ENCODE measurements at regions not wholly inside any gene's neighbourhood (a gene's known extent, or its start where the extent isn't known, plus 50 kb on each side); places are given as distances from the start of the nearest gene placed in this dataset.

DNA sequence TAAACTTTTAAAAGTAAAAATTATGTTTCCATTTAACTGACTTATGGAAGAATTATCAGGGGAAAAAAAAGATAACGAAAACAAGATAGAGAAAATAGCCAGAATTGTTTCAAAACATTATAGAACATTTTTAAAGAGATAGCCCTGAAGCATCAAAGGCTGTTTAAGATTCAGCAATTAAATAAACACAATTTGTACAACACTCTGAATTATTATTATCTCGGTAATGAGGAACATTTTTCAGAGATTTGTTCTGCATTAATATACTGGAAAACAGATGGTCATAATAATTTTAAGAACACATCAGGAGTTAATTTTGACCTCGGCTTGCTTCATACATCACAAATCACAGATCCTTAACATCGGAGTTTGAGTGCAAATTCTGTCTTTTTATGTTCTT, 643.8 kb downstream of the SORCS1 start:
- no peak for DNase-seq

DNA sequence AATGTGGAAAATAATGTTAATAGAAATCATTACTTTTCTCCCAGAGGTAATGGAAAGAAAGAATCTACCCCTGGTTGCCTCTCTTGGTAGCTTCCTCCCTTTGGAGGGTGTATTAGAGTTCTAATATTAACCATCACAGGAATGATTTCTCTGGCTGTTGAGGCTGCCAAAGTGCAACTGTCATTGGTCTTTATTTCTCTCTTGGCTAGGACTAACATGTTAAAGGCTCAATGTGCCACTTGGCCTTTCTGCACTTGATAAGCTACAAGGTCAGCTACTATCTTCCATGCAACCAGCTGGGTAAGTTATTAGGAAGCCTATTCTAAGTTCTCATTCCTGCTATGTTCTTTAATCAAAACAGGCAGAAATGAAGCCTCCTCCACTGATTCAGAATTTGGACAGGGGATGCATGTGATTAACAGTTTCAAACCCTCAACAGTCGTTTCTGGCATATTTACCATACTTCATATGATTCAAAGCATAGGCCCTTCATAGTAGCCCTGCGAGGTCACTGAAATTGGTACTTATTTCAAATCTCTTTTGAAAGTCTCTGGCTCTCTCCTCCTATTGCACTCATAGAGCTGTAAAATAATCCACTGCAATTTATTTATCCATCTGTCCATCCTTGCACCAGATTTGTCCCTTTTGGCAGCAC, 645.0 kb downstream of the SORCS1 start:
- no peak for DNase-seq

DNA sequence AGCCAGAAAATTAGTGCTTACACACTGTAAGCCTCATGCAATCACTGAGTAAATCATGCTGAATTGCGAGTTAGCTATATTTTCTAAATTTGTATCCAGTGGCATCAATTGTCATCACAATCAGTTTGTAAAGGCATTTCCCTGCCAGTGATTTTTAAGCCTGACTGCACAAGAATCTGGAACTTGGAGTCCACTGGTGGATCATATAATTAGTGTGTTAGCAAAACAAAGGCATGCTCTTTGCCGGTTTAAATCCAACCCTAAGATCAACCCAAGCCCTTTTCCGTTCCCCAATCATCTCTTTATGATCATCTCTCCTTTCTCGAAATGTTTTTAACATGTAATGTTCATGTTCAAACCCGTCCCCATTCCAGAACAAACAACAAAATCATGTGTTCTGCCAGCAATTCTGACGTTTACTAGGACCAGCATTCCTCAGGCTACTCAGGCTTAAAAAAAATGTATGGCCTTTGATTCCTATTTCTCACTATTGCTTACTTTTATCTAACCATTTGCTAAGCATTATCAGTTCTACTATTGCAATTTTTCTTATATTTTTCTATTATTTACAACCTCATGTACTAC, 649.2 kb downstream of the SORCS1 start:
- DNase-seq, result no peak

DNA sequence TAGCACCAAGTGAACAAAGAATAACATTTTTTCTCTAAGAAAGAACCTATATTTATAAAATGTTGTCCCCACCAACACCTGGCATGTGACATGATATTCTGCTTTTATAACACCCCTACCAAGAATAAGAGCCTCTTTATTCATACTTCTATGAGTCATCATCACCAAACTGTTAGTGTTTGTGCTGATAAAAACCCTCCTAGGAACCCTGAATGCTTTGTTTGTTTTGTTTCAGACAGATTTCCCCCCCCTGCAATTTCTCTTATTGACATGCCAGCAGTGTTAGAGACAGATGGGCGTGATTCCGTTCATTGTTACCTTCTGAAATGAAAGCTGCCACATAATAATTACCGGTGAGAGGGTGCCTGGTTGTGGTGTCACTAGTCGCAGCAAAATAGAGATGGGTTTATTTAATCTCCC, 651.1 kb downstream of the SORCS1 start:
- DNase-seq, result no peak

DNA sequence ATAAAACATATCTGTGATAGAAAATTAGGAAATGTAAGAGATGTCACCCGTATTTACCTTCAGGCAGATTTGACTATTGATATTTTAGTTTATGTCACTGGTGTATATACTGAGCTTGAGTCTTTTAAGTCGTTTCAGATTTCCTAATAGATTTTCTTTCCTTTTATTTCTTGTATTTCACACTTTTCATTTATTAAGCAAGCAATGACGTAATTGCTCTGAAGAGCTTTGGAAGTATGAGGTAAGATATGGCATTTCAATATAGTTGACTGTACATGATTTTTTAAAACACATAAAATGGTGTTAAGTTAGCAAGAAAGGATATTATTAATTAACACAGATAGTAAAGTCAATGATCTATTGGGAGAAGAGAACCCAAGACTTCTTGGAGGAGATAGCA, 652.6 kb downstream of the SORCS1 start:
- DNase-seq, result no peak

DNA sequence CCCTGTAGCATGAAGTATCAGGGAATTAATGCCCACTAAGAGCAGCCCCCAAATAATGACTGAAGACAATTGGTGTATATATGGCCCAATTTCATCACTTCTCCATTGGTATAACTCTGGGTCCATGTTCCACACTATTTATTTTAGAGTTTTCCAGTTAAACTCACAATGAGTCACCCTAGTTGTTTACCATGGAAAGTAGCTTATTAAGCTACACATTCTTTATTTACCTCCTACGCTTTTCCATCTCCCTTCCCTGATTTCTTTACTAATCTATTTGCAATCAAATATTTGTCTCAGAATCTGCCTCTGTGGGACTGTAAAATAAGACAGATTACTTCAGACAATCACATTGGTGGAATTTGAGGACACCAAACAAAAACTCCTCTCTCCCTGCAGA, 655.6 kb downstream of the SORCS1 start:
- DNase-seq, result no peak

DNA sequence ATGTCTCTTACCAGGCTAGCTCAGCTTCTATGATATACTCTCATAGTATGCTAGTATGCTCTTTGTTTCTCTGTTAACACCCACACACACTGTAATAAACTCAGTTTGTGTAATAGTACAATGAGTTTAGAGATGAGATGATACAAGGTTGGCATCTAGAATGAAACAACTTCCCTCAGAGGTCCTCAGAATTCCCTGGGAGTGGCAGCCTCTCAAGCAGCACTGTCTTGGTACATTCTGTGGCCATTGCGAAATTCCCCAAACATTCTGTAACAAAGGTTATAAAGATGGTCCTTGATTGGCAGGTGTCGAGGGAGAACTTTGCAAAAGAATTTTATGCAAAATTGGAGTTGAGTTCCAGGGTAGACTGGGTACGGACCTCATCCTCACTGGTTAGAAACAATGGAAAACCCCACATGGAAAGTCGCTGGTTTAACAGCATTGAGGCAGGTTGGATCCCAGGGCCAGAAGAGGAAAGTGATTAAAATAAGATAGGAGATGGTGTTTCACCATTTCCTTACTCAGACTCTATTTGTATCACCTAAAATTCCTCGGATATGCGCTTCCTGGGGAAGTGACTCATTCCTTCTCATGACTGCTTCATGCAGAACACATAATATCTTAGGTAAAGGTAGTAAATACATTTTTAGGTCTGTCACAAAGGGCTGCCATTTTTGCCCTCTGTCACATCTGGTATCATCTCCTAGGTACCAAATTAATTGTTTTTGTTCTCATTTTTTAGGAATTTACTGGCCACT, 657.8 kb downstream of the SORCS1 start:
- DNase-seq, result no peak

DNA sequence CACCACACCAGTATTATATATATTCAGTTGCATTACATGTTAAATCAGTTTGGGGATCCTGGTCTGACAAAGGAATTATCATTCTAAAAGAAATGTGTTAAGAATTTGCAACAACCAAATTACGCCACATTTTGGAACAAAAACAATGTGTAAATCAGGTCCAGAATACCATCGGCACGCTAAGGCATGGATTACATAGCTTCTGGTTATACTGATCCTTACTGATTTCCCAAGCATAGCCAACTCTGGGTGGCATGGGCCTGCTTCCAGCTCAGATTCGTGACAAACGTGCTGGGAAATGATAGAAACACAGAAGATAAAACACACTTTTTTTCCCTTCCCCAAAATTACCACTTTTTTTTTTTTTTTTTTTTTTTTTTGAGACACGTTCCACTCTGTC, 660.0 kb downstream of the SORCS1 start:
- DNase-seq, result no peak

DNA sequence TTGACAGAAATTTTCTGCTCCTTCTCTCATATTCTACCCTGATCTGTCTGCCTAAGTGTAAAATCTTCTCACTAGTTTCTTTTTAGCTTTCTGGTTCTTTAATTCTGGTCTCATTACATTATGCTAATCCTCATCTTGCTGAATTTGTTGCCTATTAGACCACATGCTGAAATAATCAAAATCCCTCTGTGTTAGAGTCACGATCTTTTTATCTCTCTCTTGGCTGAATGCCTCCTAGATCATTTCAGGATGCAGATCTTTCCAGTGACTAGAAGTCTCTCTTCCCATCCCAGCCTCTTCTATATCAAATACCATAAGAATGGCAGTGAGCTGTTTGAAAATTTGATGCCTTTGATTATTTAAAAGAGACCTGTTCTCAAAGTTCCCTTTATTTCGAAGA, 661.9 kb downstream of the SORCS1 start:
- DNase-seq, result no peak

DNA sequence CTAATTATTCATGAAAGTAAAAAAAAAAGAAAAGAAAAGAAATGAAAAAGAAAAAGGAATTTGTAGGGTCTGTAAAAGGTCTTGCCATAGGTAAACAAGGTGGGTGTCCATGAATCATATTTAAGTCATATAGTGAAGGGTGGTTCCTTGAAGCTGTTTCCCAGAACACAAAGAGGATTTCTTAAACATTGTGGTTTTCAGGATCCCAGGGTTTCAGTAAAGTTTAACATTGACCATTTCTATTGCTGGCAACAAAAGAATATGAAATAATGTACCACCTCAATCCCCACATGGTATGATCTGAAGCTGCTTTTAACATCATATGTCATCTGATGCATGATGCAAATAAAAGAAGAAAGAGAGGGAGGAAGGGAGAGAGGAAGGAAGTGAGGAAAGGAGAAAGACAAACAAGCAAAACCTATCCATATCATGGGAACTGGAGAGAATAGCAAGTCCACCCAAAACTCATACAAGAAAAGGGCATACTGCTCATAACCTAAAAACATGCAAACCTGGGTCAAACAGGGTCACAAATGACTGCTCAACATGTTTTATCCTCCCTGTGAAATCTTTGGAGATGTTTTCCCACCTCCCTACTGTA, 663.5 kb downstream of the SORCS1 start:
- no peak for DNase-seq

DNA sequence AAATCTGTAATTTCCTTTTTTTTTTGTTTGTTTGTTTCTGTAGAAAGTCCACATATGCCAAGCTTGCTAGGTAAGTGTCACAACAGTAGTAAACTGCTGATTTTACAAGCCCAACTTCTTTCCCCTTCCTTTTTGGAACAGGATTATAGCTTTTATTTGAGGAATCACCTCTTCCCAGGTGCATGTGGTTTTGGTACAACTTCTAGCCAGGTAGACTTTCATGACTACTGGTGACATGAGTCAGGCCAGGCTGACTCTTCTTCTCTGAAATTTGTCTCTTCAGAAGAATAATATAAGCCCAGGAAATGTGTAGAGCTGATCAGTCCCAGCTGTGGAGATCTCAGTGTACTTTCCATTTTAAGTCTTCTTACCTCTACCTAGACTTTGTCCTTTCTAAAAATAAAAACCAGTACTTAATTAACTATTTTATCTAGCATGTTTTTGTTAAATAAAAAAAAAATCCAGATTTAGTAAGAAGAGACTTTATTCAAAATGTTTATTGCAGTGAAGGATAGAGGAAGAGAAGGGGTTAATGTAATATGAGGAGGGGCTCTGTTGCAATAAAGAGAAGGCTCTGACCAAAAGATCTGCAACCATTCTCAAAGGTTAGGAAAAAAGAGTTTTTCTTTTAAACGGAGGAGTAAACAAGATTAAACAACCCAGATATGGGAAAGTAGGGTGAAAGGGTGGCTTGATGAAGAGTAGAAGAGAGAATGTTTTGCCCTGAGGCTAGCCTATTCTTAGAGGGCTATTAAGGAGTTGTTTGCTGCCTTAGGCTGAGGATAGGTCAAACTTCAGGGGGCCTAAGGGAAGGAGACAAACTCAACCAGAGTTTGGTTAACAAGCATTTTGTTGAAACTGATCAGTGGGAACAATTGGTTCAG, 664.2 kb downstream of the SORCS1 start:
- no peak for DNase-seq

DNA sequence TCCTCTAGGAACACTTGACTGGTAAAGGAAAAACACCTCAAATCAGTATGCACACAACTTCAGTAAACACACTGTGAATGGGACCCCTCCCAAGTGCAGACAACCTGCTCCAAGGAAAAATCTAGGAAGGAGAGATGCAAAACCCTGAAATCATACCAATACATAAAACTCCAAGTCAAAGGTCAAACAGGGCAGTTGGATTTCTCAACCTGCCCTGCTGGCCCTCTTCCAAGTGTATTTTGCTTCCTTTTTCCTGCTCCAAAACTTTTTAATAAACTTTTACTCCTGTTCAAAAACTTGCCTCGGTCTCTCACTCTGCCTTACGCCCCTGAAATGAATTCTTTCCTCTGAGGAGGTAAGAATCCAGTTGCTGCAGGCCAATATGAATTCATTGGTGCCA, 665.1 kb downstream of the SORCS1 start:
- DNase-seq, result no peak

DNA sequence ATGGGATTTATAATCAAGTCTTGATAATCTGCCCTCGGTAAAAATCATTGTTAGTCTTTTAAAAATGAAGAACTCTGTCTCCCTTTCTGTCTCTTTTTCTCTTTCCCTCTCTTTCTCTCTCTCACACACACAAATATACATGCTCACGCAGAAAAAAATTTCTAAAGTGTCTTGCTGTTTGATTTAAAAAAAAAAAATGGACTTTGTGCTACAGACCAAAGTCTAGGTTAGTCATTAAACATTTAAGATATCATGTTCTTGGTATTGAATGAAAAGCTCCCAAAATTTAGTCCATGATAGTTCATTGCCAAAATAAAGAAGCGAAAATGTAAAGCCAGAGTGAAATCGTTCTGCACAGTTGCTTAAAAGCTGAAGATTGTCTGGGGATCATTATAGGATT, 665.8 kb downstream of the SORCS1 start:
- DNase-seq, result no peak

DNA sequence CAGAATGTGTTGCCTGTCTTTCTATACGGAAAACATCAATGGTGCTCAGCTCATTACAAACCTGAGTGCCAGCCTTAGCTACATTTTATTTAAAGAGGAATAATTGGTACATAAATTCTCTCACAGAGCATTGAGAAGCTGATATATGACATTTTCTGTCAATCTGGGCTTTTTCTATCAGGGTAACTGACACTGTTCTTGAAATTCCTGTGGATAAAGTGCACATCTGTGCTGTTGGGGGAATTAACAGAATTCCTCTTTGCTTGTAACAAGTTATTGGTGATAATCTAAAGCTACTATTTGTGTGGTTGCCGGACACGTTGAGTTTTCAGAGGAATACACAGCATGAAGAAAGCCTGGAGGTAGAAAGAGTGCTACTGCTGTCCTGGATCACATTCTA, 668.6 kb downstream of the SORCS1 start:
- DNase-seq, result no peak

DNA sequence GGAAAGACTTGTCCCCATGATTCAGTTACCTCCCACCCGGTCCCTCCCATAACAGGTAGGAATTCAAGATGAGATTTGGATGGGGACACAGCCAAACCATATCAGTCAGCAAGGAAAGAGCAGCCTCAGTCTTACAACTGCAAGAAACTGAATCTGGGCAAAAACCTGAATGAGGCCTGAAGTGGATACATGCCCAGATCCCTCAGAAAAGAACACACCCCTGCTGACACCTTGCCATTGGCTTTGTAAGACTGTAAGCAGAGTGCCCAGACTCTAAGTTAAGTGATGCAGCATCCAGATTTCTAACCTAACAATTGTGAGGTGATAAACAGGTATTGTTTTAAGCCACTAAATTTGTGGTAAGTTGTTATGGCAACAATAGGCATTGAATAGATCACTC, 670.8 kb downstream of the SORCS1 start:
- no peak for DNase-seq

DNA sequence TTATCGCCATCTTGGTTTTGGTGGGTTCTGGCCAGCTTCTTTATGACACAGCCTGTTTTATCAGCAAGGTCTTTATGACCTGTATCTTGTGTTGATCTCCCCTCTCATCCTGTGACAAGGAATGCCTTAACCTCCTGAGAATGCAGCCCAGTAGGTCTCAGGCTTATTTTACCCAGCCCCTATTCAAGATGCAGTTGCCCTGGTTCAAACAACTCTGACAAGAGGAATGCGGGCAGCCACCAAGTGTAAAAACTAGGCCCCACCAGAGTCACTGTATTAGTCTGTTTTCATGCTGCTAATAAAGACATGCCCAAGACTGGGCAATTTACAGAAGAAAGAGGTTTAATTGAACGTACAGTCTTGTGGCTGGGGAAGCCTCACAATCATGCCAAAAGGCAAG, 671.3 kb downstream of the SORCS1 start:
- no peak for DNase-seq

DNA sequence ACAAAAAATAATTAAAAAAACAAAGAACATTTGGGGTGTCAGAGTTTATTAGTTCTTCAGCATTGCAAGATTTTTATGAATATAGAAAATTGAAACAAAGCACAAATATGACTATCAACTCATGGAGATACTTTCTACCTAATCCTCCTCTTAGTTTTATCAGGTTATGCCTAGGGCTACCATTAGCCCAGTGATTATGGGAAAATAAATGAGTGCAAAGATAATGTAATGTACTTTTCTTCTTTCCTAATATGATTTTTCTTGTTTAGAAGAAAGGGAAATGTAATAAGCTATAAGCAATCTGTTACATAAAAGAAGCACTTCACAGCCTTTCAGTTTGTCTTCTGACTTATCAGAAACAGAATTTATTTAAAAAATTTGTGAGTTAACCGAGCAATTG, 676.8 kb downstream of the SORCS1 start:
- DNase-seq, result no peak

DNA sequence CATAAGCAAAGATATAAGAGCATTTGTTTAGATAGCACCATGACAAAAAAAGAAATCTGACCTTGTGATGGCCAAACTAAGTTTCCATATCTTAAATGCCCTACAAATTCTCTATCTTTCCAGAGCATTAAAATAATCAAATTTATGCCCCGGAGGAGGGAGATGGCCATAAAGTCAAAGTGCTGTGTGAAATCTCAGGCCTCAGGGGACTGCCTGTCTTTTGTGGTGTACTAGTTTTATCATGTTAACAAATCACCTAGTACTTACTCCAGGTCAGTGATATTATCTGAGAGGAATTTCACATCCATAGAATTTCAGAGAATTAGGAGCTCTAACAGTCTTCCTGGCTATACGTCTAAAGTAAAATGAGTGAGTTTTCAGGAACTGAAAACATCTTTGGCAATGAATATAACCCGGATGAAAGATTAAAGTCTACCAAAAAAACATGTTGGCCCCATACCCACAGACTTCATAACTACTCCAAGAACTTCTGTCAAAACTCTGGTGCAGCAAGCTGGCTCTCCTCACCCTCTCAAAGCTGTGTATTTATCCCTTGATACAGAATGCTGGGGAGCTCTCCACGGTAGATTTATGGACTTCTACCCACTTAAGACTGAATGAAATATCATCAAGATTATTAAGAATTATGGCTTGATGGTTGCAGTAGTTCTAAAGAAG, 682.8 kb downstream of the SORCS1 start:
- DNase-seq, result no peak

DNA sequence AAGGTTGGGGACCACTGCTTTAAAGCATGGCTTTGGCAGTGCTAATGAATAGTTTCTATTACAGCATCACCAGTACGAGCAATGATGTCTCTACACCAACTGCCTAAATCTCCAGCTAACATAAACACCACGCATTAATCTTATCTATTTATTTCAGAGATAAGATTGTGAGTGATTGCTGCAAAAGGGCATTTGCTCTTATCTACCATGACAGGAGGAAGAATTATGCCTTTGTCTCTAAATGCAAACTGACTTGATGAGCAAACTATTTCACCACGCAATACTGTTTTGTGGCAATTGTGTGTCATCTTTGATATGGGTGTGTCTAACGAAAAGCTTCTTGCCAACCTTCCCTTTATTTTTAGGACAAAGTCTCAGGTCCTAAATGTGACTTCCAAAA, 684.9 kb downstream of the SORCS1 start:
- no peak for DNase-seq

DNA sequence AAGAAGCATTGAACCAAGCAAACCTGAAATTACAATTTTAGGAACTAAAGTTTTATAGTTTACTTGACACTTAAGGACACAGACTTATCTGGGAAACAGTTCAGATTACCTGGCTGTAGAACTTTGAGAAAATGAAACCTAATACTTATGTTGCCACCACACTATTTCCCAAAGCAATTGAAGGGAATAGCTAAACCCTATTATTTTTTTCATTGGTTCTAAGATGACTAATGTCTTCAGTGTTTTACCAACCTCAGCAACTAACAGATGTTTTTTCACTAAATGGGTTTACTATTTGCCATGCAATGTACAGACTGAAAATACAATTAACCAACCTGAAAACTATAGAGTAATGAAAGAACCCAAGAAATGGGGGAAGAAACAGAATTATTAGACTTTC, 689.6 kb downstream of the SORCS1 start:
- DNase-seq, result no peak

DNA sequence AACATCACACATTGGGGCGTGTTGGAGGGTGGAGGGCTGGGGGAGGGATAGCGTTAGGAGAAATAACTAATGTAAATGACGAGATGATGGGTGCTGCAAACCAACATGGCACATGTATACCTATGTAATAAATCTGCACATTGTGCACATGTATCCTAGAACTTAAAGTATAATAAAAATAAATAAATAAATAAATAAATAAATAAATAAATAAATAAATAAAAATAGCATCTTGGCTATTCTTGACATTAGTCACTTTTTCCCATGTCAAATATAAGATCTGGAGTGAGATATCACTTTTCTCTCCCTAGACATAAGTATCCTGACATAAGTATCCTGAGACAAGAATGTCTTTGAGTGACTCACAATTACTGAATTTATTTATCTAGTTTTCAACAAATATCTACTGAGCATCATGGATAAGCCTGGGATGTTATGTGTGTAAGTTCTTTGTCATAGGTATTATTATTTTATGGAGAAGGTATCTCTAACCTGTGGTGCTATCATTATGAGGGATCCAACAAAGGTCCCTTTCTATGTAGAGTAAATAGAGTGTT, 691.3 kb downstream of the SORCS1 start:
- no peak for DNase-seq

DNA sequence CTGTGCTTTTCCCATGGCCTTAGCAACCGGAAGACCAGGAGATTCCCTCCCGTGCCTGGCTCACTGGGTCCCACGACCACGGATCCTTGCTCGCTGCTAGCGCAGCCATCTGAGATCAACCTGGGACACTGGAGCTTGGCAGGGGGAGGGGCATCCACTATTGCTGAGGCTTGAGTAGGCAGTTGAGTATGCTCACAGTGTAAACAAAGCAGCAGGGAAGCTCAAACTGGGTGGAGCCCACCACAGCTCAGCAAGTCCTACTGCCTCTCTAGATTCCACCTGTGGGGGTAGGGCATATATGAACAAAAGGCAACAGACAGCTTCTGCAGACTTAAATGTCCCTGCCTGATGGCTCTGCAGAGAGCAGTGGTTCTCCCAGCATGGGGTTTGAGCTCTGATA, 697.0 kb downstream of the SORCS1 start:
- DNase-seq, result no peak

Data from DMS 273 treated with DMSO at 0.1 percent for 48 hours (cell line).